ENCODE measurements at regions not wholly inside any gene's neighbourhood (a gene's known extent, or its start where the extent isn't known, plus 50 kb on each side); places are given as distances from the start of the nearest gene placed in this dataset.

GRCh38 chr7:33674804-33675411 lies 230.4 kb upstream of the BMPER start:
- no peaks in the 10 kb centered on the region for H3K79me2 ChIP-seq
- no peaks in the 10 kb centered on the region for H3K9me3 ChIP-seq (ENCODE audit: low read depth)
- TF ChIP-seq CTCF (IDR thresholded peaks at IDR 0.05; ENCODE audit: poor library complexity) (no peak), EZH2 (IDR thresholded peaks at IDR 0.05; ENCODE audit: borderline replicate concordance) (no peak), EZH2phosphoT487 (IDR thresholded peaks at IDR 0.05; ENCODE audit: low read depth, severe bottlenecking, unreplicated experiment) (no peak)
- H2AFZ ChIP-seq, result no peak overlapping the region
- H3K27me3 ChIP-seq, result no peaks in the 10 kb centered on the region
- 92% methylated on average over 4 of the region's 4 CpGs for WGBS (ENCODE audit: low lambda C conversion rate, missing lambda C conversion rate)
- H3K4me3 ChIP-seq, result no peak overlapping the region
- no peaks in the 10 kb centered on the region for H3K9me2 ChIP-seq (replicated peaks; ENCODE audit: insufficient read depth)
- H4K20me1 ChIP-seq (ENCODE audit: insufficient read depth, poor library complexity, severe bottlenecking), result no peaks in the 10 kb centered on the region
- no peak overlapping the region for H3K27ac ChIP-seq
- peaks cover under 1% of the 10 kb centered on the region for H3K4me1 ChIP-seq (ENCODE audit: insufficient read depth)
- DNase-seq (ENCODE audit: low spot score), result no peak
- H3K36me3 ChIP-seq (replicated peaks; ENCODE audit: insufficient read depth, low read depth), result no peaks in the 10 kb centered on the region
- no peak overlapping the region for H3K4me2 ChIP-seq

GRCh38 chr7:33677556-33677955 lies 227.8 kb upstream of the BMPER start:
- 94% methylated on average over 4 of the region's 4 CpGs for WGBS (ENCODE audit: low lambda C conversion rate, missing lambda C conversion rate)
- Histone ChIP-seq H3K27me3 (no peaks in the 10 kb centered on the region), H2AFZ (no peak overlapping the region), H3K27ac (no peak overlapping the region), H3K4me2 (no peak overlapping the region), H3K4me3 (no peak overlapping the region), H3K79me2 (no peaks in the 10 kb centered on the region), H4K20me1 (ENCODE audit: insufficient read depth, poor library complexity, severe bottlenecking) (no peaks in the 10 kb centered on the region), H3K9me3 (ENCODE audit: low read depth) (no peaks in the 10 kb centered on the region), H3K36me3 (replicated peaks; ENCODE audit: insufficient read depth, low read depth) (no peaks in the 10 kb centered on the region), H3K4me1 (ENCODE audit: insufficient read depth) (no peaks in the 10 kb centered on the region), H3K9me2 (replicated peaks; ENCODE audit: insufficient read depth) (no peaks in the 10 kb centered on the region)
- TF ChIP-seq CTCF (IDR thresholded peaks at IDR 0.05; ENCODE audit: poor library complexity), result no peak
- TF ChIP-seq EZH2phosphoT487 (IDR thresholded peaks at IDR 0.05; ENCODE audit: low read depth, severe bottlenecking, unreplicated experiment), result no peak
- no peak for TF ChIP-seq EZH2 (IDR thresholded peaks at IDR 0.05; ENCODE audit: borderline replicate concordance)
- DNase-seq (ENCODE audit: low spot score), result no peak

- Histone ChIP-seq H3K9me2 (replicated peaks; ENCODE audit: insufficient read depth) (no peaks in the 10 kb centered on the region), H3K4me3 (no peak overlapping the region), H3K27ac (no peak overlapping the region), H3K79me2 (no peaks in the 10 kb centered on the region), H3K36me3 (replicated peaks; ENCODE audit: insufficient read depth, low read depth) (no peaks in the 10 kb centered on the region), H3K9me3 (ENCODE audit: low read depth) (no peaks in the 10 kb centered on the region), H3K27me3 (no peaks in the 10 kb centered on the region), H3K4me1 (ENCODE audit: insufficient read depth) (no peaks in the 10 kb centered on the region), H3K4me2 (no peak overlapping the region), H2AFZ (no peak overlapping the region), H4K20me1 (ENCODE audit: insufficient read depth, poor library complexity, severe bottlenecking) (no peaks in the 10 kb centered on the region)
- TF ChIP-seq EZH2 (IDR thresholded peaks at IDR 0.05; ENCODE audit: borderline replicate concordance) (no peak), CTCF (IDR thresholded peaks at IDR 0.05; ENCODE audit: poor library complexity) (no peak), EZH2phosphoT487 (IDR thresholded peaks at IDR 0.05; ENCODE audit: low read depth, severe bottlenecking, unreplicated experiment) (no peak)
- DNase-seq (ENCODE audit: low spot score), result no peak
- WGBS (ENCODE audit: low lambda C conversion rate, missing lambda C conversion rate), result 93% methylated on average over 2 of the region's 2 CpGs
Measured at GRCh38 chr7:33678569-33679335, 226.6 kb upstream of the BMPER start.
